ENCODE measurements at regions not wholly inside any gene's neighbourhood (a gene's known extent, or its start where the extent isn't known, plus 50 kb on each side); places are given as distances from the start of the nearest gene placed in this dataset.

DNA sequence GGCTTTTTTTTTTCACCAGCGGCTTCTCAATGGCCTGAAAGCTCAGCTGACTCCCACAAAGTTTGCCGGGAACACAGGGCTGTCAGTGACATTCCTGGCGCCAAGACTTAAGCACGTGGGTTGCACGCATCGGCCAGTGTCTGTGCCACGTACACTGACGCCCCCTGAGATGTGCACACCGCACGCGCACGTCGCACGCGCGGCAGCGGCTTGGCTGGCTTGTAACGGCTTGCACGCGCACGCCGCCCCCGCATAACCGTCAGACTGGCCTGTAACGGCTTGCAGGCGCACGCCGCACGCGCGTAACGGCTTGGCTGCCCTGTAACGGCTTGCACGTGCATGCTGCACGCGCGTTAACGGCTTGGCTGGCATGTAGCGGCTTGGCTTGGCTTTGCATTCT lies 63.2 kb downstream of the CCDC74A start:
- TF ChIP-seq, protein P1, sequence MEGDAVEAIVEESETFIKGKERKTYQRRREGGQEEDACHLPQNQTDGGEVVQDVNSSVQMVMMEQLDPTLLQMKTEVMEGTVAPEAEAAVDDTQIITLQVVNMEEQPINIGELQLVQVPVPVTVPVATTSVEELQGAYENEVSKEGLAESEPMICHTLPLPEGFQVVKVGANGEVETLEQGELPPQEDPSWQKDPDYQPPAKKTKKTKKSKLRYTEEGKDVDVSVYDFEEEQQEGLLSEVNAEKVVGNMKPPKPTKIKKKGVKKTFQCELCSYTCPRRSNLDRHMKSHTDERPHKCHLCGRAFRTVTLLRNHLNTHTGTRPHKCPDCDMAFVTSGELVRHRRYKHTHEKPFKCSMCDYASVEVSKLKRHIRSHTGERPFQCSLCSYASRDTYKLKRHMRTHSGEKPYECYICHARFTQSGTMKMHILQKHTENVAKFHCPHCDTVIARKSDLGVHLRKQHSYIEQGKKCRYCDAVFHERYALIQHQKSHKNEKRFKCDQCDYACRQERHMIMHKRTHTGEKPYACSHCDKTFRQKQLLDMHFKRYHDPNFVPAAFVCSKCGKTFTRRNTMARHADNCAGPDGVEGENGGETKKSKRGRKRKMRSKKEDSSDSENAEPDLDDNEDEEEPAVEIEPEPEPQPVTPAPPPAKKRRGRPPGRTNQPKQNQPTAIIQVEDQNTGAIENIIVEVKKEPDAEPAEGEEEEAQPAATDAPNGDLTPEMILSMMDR (IDR thresholded peaks at IDR 0.05): no peak
- no peak for TF ChIP-seq POLR2A (IDR thresholded peaks at IDR 0.05)
- TF ChIP-seq POLR2AphosphoS5 (IDR thresholded peaks at IDR 0.05; ENCODE audit: insufficient read depth in 1 of 2, low read depth in 1 of 2): no peak
